Fibroblast of pulmonary artery (primary cell): ENCODE measurements at regions not wholly inside any gene's neighbourhood (a gene's known extent, or its start where the extent isn't known, plus 50 kb on each side); places are given as distances from the start of the nearest gene placed in this dataset.
"Not testable (repeated sequence)": the region's sequence is repeated elsewhere in the genome, so short reads cannot be mapped to it uniquely, and the experiment has no call there.

ENCODE experiments used
- DNase-seq: peaks from one replicate; pipeline ENCODE4 v3.0.0-alpha.2; 2010; ENCODE audit warnings: low read depth
- H3K4me3 ChIP-seq: replicated peaks from 2 replicates; pipeline ENCODE4 v1.5.1; 2011; ENCODE audit warnings: low read depth, mild to moderate bottlenecking, control low read depth, low read length, moderate library complexity
- CTCF ChIP-seq: IDR thresholded peaks from 2 replicates; pipeline ENCODE4 v1.5.1; 2011; ENCODE audit warnings: mild to moderate bottlenecking, control low read depth, low read length, inconsistent platforms; ENCODE audit errors: missing control alignments

GRCh38 chr10:131363416-131363815, 51.9 kb upstream of the TCERG1L start:
- no peak for DNase-seq
- TF ChIP-seq CTCF = no peak
- no peak overlapping the region for H3K4me3 ChIP-seq

- TF ChIP-seq CTCF = no peak
- H3K4me3 ChIP-seq = no peak overlapping the region
- DNase-seq = no peak
Observed at GRCh38 chr10:131371571-131371970, 60.0 kb upstream of the TCERG1L start.

- no peak for TF ChIP-seq CTCF
- DNase-seq = no peak
- no peak overlapping the region for H3K4me3 ChIP-seq
Observed at GRCh38 chr10:131381576-131381975, 70.1 kb upstream of the TCERG1L start.

GRCh38 chr10:131385161-131385872, 73.8 kb upstream of the TCERG1L start:
- not testable (repeated sequence) for H3K4me3 ChIP-seq, DNase-seq

GRCh38 chr10:131387018-131387529, 75.6 kb upstream of the TCERG1L start:
- no peak overlapping the region for H3K4me3 ChIP-seq
- TF ChIP-seq CTCF = no peak
- DNase-seq = no peak

- TF ChIP-seq CTCF = no peak
- H3K4me3 ChIP-seq = no peak overlapping the region
- no peak for DNase-seq
Observed at GRCh38 chr10:131391936-131392335, 80.4 kb upstream of the TCERG1L start.

- H3K4me3 ChIP-seq = no peak overlapping the region
- no peak for TF ChIP-seq CTCF
- DNase-seq = no peak
Observed at GRCh38 chr10:131396121-131397050, 84.9 kb upstream of the TCERG1L start.
